ENCODE measurements at regions not wholly inside any gene's neighbourhood (a gene's known extent, or its start where the extent isn't known, plus 50 kb on each side); places are given as distances from the start of the nearest gene placed in this dataset.

GRCh38 chr4:151614561-151614960, 146.2 kb downstream of the GATB start:
- ChIA-PET POLR2A (ENCODE audit: low non-redundant PET) (no interaction called here), CTCF (no interaction called here)
- no peak overlapping the region for H3K27ac ChIP-seq
- no peak for DNase-seq (ENCODE audit: low spot score)
- TF ChIP-seq, protein P1, sequence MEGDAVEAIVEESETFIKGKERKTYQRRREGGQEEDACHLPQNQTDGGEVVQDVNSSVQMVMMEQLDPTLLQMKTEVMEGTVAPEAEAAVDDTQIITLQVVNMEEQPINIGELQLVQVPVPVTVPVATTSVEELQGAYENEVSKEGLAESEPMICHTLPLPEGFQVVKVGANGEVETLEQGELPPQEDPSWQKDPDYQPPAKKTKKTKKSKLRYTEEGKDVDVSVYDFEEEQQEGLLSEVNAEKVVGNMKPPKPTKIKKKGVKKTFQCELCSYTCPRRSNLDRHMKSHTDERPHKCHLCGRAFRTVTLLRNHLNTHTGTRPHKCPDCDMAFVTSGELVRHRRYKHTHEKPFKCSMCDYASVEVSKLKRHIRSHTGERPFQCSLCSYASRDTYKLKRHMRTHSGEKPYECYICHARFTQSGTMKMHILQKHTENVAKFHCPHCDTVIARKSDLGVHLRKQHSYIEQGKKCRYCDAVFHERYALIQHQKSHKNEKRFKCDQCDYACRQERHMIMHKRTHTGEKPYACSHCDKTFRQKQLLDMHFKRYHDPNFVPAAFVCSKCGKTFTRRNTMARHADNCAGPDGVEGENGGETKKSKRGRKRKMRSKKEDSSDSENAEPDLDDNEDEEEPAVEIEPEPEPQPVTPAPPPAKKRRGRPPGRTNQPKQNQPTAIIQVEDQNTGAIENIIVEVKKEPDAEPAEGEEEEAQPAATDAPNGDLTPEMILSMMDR (conservative IDR thresholded peaks at IDR 0.05; ENCODE audit: low read depth), result no peak

DNA sequence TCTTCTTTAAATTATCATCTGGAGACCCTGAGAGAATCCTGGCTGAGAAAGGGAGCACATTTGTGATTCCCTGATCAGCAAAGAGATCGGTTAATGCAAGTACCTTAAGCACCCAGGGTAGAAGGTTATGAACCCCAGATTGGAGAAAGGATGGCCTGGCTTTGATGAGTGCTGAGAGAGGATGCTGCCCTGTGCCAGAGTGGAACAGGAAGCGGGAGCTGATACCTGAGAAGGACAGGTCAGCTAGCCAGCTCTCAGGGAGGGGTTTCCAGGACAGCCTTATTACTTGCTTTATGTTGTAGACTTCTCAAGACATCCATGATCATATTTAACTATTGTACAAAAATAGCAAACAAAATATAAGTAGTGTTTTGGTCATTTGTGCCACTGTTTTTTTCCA, 141.9 kb downstream of the GATB start:
- H3K27ac ChIP-seq, result no peak overlapping the region
- POLR2A ChIA-PET (ENCODE audit: low non-redundant PET), result no interaction called here
- TF ChIP-seq, protein P1 (conservative IDR thresholded peaks at IDR 0.05; ENCODE audit: low read depth), result no peak
- CTCF ChIA-PET, result no interaction called here
- no peak for DNase-seq (ENCODE audit: low spot score)

- no peak overlapping the region for H3K27ac ChIP-seq
- DNase-seq (ENCODE audit: low spot score), result no peak
- ChIA-PET CTCF (no interaction called here), POLR2A (ENCODE audit: low non-redundant PET) (no interaction called here)
- TF ChIP-seq, protein P1 (conservative IDR thresholded peaks at IDR 0.05; ENCODE audit: low read depth), result no peak
Measured at GRCh38 chr4:151620066-151620465, 140.7 kb downstream of the GATB start.

Measured in RWPE1 (cell line).